Tibial artery (tissue), 4 donors: ENCODE measurements at regions not wholly inside any gene's neighbourhood (a gene's known extent, or its start where the extent isn't known, plus 50 kb on each side); places are given as distances from the start of the nearest gene placed in this dataset.

ENCODE experiments used
- DNase-seq, 2 donors: peaks; one replicate each; pipeline ENCODE4 v3.0.0-alpha.2; 2019
- H3K27ac ChIP-seq, 2 donors: fragments of 200-600 bp; sonication (generic) in 1 of 2; 1 replicate in 1 of 2; 2 replicates in 1 of 2; pipeline ENCODE4 v1.5.1; 2018 to 2019; ENCODE audit warnings: mild to moderate bottlenecking in 1 of 2
- H3K27me3 ChIP-seq, 2 donors: fragments of 200-600 bp; sonication (generic) in 1 of 2; one replicate each; pipeline versions ENCODE4 v1.5.1 to v1.6.0; 2016 to 2019
- H3K36me3 ChIP-seq, 3 donors: fragments of 200-600 bp; sonication (generic) in 2 of 3; one replicate each; pipeline ENCODE4 v1.5.1; 2016 to 2019; ENCODE audit warnings: mild to moderate bottlenecking in 2 of 3
- H3K4me1 ChIP-seq, 4 donors: fragments of 200-600 bp; sonication (generic) in 2 of 4; 1 replicate in 3 of 4; 2 replicates in 1 of 4; pipeline ENCODE4 v1.5.1; 2016 to 2019
- H3K4me3 ChIP-seq, 2 donors: fragments of 200-600 bp; sonication (generic) in 1 of 2; 1 replicate in 1 of 2; 2 replicates in 1 of 2; pipeline ENCODE4 v1.5.1; 2018 to 2019; ENCODE audit warnings: mild to moderate bottlenecking in 2 of 2
- H3K9me3 ChIP-seq, 3 donors: fragments of 200-600 bp; sonication (generic) in 1 of 3; one replicate each; pipeline ENCODE4 v1.5.1; 2016 to 2019
- intact Hi-C: fragments of 100-400 bp; cut with DNase I; formaldehyde crosslinking; loops from one replicate; pipeline ENCODE4 v1.15.0; 2023; ENCODE audit warnings: low total_unique reads
- TF ChIP-seq, protein P1 (sequence below), 2 experiments: fragments of 200-600 bp in 1 of 2; fragments of 450-650 bp in 1 of 2; IDR thresholded peaks; one replicate each; pipeline ENCODE4 v1.5.1; 2017 to 2019; ENCODE audit warnings: antibody characterized with exemption in 2 of 2, mild to moderate bottlenecking in 1 of 2, moderate library complexity in 1 of 2

DNA sequence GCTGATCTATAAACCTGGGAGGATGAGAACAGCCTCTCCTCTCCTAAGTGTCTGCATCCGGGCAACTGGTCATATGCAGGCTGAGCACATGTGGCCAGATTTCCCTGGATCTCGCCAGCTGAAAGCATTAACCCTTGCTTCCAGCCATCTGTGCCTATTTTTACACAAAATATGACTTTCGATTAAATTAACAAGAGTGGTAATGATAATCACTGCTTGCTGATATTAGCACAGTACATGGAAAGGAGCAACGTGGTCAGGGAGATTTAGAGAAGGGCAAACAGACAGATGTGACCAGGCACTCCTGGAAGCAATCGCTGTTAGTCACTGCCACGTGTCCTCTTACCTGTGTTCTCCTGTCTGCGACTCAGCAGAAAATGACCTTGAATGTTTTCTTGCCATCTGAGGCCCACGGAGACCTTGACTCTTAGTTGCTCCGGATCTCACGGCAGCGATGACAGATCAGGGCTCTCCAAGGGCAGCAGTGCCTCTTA lies 59.5 kb upstream of the NPTX2 start:
- H3K4me3 ChIP-seq = no peak overlapping the region
- H3K27ac ChIP-seq = no peak overlapping the region
- no peaks in the 10 kb centered on the region for H3K36me3 ChIP-seq
- no peaks in the 10 kb centered on the region for H3K4me1 ChIP-seq
- peak in 1 of 2 donors; percentile 20 for DNase-seq
- TF ChIP-seq, protein P1, sequence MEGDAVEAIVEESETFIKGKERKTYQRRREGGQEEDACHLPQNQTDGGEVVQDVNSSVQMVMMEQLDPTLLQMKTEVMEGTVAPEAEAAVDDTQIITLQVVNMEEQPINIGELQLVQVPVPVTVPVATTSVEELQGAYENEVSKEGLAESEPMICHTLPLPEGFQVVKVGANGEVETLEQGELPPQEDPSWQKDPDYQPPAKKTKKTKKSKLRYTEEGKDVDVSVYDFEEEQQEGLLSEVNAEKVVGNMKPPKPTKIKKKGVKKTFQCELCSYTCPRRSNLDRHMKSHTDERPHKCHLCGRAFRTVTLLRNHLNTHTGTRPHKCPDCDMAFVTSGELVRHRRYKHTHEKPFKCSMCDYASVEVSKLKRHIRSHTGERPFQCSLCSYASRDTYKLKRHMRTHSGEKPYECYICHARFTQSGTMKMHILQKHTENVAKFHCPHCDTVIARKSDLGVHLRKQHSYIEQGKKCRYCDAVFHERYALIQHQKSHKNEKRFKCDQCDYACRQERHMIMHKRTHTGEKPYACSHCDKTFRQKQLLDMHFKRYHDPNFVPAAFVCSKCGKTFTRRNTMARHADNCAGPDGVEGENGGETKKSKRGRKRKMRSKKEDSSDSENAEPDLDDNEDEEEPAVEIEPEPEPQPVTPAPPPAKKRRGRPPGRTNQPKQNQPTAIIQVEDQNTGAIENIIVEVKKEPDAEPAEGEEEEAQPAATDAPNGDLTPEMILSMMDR (IDR thresholded peaks at IDR 0.05) = no peak
- intact Hi-C loops = no loop called here
- peaks cover 0 to 6% (median 0%) of the 10 kb centered on the region in 3 donors for H3K9me3 ChIP-seq
- peaks cover 0 to 19% of the 10 kb centered on the region in 2 donors for H3K27me3 ChIP-seq

DNA sequence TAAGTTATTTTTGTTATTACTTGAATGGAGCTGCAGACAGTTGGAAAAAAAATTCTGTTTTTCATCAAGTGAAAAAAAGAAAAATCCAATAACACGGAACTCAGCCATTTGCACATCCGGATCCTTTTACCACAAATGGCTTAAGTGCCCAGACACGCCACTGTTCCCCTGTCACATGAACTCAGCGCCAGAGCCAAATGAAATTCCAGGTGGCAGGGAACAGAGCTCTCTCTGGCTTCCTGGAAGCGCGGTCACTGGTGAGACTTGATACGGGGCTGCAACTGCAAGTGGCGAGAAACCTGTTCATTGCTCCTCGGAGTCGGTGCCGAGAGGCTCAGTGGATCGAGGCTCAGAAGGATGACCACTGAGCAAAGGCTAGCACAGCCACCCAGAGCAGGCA lies 60.8 kb upstream of the NPTX2 start:
- Histone ChIP-seq H3K9me3 (peaks cover 3 to 8% (median 5%) of the 10 kb centered on the region in 3 donors), H3K27me3 (peaks cover 0 to 9% of the 10 kb centered on the region in 2 donors), H3K27ac (no peak overlapping the region), H3K4me1 (no peaks in the 10 kb centered on the region), H3K36me3 (no peaks in the 10 kb centered on the region), H3K4me3 (no peak overlapping the region)
- TF ChIP-seq, protein P1 (IDR thresholded peaks at IDR 0.05) = no peak
- intact Hi-C loops = no loop called here
- DNase-seq = peak in 1 of 2 donors; percentile 19

DNA sequence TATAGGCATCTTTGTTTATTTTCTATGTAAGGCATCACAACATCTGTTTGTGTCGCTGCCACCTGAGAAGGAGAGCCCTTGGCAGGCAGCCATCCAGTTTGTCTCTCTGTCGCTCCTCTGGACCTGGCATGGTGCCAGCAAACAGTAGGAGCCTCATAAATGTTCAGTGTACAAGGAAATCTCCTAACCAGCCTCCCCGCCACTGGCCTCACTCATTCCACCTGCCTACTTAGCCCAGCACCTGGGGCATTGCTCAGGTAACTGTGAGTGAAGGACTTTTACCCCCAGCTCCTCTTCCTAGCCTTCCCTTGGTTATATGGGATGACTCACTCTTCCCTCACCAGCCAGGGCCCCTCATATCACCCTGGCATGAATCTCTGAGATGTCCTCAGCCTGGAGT lies 61.7 kb upstream of the NPTX2 start:
- TF ChIP-seq, protein P1 (IDR thresholded peaks at IDR 0.05) = no peak

DNA sequence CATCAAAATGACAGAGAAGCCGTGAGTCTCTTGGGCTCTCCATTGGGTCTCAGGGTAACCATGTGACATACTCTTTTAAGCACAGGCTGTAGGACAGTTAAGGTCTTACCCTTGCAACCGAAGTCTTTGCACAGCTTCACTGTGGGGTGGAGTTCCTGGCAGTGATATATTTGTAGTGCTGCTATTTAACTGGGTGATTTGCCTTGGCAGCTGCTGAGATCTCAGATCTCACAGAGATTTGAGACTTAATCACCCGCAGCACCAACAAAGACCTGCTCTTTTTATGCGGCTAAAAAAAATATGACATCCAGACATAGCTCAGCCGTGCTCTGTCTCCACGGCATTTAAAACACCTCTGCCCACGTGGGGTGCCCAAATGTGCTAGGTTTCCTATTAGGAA lies 63.4 kb upstream of the NPTX2 start:
- Histone ChIP-seq H3K27me3 (peaks cover 0 to 4% of the 10 kb centered on the region in 2 donors), H3K27ac (no peak overlapping the region), H3K4me1 (no peaks in the 10 kb centered on the region), H3K9me3 (peaks cover 2 to 9% (median 3%) of the 10 kb centered on the region in 3 donors), H3K4me3 (no peak overlapping the region), H3K36me3 (no peaks in the 10 kb centered on the region)
- TF ChIP-seq, protein P1 (IDR thresholded peaks at IDR 0.05) = no peak
- DNase-seq = no peak
- intact Hi-C loops = no loop called here

More for the DNA sequence above, 61.7 kb upstream of the NPTX2 start:
- Histone ChIP-seq H3K4me1 (no peaks in the 10 kb centered on the region), H3K36me3 (no peaks in the 10 kb centered on the region), H3K27me3 (peaks cover 0 to 8% of the 10 kb centered on the region in 2 donors), H3K9me3 (peaks cover 3 to 9% (median 6%) of the 10 kb centered on the region in 3 donors), H3K4me3 (no peak overlapping the region), H3K27ac (no peak overlapping the region)
- no peak for DNase-seq
- intact Hi-C loops = no loop called here

DNA sequence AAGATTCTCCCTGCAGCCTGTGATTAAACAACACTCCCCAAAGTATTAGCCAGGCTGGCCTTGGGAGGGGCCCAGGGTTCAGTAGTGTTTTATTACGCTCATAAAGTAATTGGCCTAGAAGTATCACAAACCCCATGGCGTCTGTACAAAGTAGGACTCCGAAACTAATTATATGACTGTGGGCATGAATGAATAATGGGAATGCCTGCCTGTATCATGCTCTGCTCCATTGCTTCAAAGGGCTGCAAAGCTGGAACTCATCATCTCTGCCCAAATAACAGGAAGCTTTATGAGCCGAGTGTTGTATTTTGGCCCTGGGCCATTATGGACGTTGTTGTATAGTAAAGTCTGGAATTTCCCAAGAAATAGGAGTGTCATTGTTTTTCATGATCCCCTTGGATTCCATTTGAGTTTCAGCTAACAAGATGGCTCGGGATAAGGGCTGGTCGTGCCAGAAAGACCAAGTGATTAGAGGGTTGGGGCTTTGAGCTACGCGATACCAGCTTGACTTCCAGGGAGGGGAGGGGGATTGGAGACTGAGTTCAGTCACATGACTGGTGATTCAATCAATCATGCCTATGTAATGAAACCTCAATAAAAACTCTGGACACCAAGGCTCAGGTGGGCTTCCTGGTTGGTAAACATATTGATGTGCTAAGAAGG lies 65.3 kb upstream of the NPTX2 start:
- no peaks in the 10 kb centered on the region for H3K4me1 ChIP-seq
- intact Hi-C loops = no loop called here
- H3K27me3 ChIP-seq = peaks cover 0 to 4% of the 10 kb centered on the region in 2 donors
- TF ChIP-seq, protein P1 (IDR thresholded peaks at IDR 0.05) = no peak
- no peaks in the 10 kb centered on the region for H3K36me3 ChIP-seq
- no peak overlapping the region for H3K27ac ChIP-seq
- peaks cover 2 to 9% (median 3%) of the 10 kb centered on the region in 3 donors for H3K9me3 ChIP-seq
- no peak for DNase-seq
- H3K4me3 ChIP-seq = no peak overlapping the region
